HG03159 (cell line): ENCODE measurements at regions not wholly inside any gene's neighbourhood (a gene's known extent, or its start where the extent isn't known, plus 50 kb on each side); places are given as distances from the start of the nearest gene placed in this dataset.
"Not testable (repeated sequence)": the region's sequence is repeated elsewhere in the genome, so short reads cannot be mapped to it uniquely, and the experiment has no call there.

Experiments
- ATAC-seq: cut with Tn5 transposase; IDR thresholded peaks from one replicate; pipeline ENCODE4 v1.9.1; 2021; ENCODE audit warnings: mild to moderate bottlenecking, moderate library complexity; ENCODE audit not compliant: unreplicated experiment

DNA sequence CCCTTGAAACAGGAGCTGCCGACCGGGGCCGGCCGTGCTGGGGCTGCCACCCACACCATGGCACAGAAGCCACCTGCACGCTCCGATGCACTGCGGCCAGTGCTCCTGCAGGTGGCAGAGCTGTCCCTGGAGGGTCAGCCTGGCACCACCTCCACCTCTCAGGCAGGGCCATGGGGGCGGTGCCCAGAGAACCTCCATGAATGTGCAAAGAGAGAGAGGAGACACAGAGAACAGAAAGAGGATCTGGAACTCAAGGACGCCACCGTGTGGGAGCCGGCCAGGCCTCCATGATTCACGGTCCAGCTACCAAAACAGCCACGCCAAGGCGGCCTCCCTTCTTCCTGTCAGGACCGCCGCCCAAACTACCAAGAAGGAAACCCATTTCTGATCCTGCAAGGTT, 5397.7 kb upstream of the TPTE start:
- ATAC-seq = peak; percentile 54

DNA sequence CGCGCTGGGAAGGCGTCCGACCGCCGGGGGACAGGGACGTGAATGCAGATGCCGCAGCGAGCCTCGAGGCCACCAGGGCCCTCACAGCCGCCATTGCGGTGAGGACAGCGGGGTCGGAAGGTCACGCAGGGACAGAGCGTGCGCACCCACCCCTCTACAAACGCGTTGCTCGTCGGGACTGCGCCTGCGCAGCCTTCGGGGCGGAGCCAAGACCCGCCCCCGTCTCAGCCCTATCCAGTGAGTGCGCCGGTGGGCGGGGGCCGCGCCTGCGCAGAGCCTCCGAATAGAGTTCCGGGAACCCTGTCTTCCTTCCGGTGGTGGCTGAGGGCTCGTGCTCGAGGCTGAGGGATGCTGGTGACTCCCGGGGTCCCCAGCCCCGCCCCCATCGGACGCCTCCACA, 5393.1 kb upstream of the TPTE start:
- ATAC-seq = peak; percentile 89

DNA sequence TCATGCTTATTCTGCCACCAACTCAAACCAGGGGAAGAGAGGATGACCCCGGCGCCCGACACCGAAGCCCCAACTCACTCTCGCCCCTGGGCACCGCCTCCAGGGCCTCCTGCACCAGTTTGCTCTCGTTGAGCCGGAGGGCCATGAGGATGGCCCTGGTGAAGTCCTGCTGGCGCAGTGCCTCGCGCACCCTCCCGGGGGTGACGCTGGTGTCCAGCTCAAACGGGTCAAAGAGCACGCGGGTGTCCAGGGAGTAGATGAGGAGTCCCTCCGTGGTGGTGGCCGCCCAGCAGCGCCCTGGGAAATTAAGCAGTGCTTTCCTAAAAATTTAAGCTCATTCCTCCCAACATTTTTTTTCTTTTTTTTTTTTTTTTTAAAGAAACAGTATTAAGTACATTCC, 5387.6 kb upstream of the TPTE start:
- not testable (repeated sequence) for ATAC-seq

DNA sequence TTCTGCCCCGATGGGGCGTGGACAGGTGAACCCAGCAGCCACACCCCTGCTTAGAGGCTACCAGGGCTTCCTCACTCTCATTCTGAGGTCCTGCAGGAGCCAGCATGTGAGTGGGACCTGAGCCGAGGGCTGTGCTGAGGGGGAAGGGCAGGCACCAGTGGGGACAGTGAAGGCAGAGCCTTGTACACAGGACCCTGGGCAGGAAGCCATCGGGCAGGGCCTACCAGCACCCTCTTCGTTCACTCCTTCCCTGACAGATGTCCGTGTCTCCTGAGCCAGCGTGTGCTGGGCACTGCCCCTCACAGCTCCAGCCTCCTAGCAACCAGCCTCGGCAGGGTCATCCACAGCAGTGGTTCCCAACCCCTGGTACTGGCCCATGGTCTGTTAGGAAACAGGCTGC, 5385.0 kb upstream of the TPTE start:
- not testable (repeated sequence) for ATAC-seq

DNA sequence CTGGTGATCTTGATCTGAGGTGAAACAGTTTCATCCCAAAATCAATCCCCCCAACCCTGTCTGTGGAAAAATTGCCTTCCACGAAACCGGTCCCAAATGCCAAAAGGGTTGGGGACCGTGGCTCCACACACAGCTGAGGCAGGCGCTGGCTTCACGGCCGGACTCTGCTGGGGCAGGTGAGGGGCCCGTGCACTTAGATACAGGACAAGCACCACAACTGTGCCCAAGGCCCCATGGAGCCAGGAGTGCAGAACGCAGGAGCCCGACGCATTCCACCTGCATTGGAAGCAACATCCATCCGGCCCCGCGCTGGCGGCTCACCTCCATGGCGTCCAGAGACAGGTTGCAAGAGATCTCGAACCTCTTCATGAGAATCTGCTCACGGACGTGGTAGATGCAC, 5384.4 kb upstream of the TPTE start:
- ATAC-seq = not testable (repeated sequence)

DNA sequence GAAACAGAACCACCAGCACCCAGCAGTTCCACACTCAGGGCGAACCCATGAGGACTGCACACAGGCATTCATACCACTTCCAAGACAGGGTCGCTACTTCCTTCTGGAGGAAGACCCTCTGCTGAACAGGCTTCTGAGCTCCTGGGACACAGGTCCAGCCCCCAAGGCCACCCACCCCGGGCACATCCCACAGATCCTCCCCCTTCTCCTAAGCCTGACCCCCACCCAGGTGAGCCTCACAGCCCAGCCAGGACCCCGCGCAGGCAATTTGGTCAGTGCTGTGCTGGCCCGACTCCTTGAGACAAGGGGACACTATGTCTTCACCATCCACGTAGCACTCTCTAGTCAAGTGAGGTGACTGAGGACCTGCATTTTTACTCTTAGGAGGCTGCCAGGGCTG, 5382.7 kb upstream of the TPTE start:
- not testable (repeated sequence) for ATAC-seq

DNA sequence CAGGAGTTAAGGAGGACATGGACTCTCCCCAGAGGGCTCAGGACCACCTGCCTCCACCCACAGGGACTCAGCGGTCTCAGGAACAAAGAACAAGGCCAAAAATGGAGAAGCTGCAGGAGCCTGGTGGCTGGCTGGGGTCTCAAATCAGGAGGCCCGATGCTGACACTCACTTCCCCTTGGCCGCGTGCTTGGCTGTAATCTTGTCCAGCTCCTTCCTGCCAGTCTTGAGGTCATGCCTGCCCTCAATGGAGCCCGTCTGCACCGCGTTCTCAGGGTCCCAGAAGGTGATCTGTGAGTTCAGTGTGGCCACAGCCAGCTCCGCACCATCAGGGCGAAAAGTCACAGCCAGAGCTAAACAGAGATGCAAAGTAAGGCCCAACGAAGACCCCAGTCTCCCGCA, 5381.9 kb upstream of the TPTE start:
- not testable (repeated sequence) for ATAC-seq

DNA sequence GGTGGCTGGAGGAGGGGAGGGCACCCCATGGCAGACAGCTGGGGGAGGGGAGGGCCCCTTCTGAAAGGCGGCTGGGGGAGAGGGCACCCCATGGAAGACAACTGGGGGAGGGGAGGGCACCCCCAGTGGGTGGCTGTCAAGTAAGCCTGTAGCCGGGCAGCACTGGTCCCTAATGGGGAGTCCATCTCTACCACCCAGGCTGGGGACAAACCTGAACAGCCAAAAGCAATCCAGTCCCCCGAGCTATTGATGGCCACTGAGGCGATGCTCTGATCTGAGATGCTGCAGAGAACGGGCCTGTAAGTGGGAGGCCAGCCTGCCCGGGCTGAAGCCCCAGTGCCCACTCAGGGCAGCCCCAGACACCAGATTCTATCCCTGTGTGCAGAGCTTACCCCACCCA, 5378.4 kb upstream of the TPTE start:
- ATAC-seq = not testable (repeated sequence)

DNA sequence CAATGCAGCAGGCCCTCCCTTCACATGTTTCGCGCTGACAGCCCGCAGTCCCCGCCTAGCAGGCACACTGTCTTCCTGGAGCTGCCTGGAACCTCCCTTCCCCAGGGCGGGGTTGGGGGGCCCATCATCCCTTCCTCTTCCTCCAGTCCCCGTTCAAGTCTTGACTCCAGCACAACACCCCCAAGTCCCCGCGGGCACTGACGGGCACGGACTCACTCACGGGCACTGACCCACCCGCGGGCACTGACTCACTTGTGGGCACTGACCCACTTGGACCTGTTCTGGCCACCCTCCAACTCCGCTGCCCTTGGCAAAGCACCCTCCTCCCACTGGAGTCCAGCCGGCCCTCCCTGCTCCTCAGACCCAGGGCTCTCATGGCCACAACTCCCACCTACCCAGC, 5376.7 kb upstream of the TPTE start:
- not testable (repeated sequence) for ATAC-seq

DNA sequence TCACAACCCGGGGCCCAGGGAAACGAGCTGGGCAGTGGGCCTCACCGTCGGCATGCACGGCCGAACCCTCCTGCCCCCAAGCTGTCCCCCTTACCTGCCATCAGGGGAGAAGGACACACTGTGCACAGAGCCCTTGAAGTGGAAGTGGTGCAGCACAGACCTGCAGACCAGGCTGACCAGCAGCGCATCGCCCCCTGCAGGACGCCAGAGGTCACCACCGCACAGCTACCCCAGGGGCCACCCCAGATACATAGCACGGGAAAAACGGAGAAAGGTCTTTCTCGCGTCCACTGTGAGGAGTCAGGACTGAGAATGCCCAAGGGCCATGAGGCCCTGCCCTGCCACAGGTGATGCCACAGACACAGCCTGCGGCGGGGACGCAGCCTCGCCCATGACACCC, 5373.7 kb upstream of the TPTE start:
- not testable (repeated sequence) for ATAC-seq

DNA sequence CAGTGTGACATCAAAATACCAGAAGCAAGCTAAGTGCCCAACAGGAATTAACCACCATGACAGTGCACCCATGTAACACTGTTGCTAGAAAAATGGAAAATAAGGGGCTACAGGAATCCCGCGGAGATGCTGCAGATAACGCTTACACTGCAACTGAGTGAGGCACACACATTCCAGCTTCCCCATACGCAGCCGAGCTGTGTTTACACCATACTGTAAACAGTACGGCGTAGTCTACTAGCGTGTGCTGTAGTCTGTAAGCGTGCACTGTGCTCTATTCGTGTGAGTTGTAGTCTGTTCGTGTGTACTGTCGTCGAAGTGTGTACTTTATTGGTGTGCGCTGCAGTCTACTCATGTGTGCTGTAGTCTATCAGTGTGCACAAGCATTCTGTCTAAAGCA, 5372.2 kb upstream of the TPTE start:
- ATAC-seq = not testable (repeated sequence)

DNA sequence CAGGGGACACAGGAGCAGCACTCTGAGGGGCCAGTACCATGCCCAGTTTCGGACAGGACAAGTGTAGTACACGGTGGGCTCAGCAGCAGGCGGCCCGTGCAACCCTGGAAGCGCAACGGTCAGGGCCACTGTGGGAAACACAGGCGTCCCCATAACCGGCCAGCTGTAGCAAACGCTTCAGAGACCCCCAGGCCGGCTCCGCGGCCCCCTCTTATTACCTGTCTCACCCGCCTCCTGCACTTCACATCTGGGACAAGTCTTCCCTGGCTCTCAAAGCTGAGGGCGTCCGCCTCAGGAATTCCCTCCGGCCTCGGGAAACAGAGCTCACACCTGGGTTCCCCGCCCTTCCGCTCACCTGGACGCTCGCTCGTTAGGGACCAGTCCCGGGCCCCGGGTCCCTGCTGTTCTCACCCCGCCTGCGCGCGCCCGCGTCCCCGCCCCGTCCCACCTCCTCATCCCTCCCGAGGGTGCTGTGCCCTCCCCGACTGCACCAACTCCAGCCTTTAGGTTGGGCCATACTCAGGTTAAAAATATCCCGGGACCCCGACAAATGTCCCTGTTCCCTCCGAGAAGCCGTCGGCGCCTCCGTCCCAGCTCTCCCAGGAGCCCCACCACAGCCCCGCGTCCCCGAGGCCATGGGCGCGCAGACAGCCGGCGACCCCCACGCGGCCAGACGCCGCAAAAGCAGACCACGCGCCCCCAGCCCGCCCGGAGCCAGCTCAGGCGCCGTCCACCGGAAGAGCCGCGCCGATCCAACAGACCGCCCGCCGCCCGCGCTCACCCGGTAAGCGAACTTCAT, 5367.3 kb upstream of the TPTE start:
- ATAC-seq = not testable (repeated sequence)

DNA sequence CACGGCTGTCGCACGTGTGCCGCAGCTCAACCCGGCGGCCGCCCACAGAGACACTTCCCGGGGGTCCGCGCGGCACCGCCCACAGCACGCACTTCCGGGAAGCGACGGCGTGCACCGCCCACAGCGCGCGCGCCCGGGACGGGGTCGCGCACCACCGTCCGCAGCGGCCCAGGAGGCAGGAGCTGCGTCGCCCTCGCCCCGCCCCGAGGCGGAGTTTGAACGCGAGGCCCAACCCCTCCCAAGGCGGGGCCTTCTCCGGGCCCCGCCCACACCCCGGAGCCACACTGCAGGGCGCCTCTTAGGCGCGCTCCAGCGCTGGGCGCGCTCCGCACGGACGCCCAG, 5366.8 kb upstream of the TPTE start:
- ATAC-seq = peak; percentile 84

DNA sequence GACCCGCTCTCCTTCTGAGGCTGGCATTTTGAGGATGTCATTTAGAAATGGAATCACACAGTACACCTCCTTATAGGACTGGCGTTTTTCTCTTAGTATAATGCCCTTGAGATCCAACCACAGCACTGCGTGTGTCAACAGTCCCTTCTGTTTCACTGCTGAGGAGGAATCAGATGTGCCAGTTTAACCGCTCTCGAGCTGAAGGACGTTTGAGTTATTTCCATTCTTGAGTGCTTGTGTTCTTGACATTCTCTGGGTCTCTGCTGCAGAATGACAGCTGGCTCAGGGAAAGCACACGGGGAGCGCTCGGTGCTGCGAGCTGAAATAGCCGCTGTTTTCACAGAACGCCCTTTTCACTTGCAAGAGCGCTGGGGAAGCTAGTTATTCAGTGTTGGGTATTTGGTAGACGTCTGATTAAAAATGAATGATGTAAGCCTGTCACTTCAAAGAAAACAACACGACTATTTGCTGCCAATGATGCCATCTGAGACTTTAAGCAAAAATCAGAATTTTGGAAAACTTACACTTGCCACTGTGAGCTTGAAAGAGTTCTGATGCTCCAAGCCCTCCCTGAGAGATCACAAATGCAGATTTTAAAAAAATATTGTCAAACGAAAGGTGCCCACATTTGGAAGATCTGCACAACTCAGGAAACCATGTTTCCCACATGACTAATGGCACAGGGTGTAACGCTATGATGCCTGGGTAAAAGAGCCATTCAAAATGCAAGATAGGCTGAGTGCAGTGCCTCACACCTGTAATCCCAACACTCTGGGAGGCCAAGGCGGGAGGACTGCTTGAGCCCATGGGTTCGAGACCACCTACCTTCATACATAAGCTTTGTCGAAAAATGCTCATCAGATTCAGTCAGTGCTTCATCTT, 5358.4 kb upstream of the TPTE start:
- ATAC-seq = not testable (repeated sequence)

DNA sequence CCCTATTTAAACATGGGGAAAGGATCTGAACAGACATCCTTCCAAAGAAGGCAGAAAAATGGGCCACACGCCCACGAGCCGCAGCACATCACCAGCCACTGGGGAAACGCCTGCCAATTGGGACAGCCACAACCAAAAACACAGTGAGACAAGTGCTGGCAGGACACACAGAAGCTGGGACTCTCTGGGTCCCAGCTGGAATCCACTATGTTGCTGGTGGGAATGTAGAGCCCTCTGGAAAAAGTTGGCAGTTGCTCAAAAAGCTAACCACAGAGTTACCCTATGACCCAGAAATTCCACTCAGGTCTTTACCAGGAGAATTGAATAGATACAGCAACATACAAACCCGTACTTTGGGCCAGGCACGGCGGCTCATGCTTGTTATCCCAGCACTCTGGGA, 5355.6 kb upstream of the TPTE start:
- ATAC-seq = not testable (repeated sequence)
